ENCODE measurements at regions not wholly inside any gene's neighbourhood (a gene's known extent, or its start where the extent isn't known, plus 50 kb on each side); places are given as distances from the start of the nearest gene placed in this dataset.
A peak's percentile ranks its signal among the peaks of the same experiment; 100 is the strongest.

DNA sequence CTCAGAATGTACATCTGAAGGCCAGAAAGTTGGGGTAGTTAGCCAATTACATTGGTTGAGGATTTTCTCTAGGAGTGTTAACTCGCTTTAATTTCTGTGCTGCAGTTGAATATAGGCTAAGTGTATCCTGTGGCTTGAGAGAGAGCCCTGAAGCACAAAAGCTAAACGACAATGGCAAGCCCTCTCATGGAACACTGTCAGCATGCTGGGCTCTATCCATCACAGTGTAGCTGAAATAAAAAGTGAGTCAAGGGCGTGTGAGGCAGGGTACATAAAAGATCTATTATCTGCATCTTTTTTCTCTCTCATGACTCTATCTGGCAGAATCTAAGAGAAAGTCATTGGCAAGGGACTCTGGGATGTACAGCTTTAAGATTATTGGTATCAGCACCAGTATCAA is 254.2 kb upstream of the GRIA1 start (continued):
- TF ChIP-seq, protein P1, sequence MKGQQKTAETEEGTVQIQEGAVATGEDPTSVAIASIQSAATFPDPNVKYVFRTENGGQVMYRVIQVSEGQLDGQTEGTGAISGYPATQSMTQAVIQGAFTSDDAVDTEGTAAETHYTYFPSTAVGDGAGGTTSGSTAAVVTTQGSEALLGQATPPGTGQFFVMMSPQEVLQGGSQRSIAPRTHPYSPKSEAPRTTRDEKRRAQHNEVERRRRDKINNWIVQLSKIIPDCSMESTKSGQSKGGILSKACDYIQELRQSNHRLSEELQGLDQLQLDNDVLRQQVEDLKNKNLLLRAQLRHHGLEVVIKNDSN (IDR thresholded peaks at IDR 0.05; ENCODE audit: borderline replicate concordance, extremely low read length, insufficient read depth, low read depth, low read length): no peak
- TF ChIP-seq FOXK2 (IDR thresholded peaks at IDR 0.05): no peak

DNA sequence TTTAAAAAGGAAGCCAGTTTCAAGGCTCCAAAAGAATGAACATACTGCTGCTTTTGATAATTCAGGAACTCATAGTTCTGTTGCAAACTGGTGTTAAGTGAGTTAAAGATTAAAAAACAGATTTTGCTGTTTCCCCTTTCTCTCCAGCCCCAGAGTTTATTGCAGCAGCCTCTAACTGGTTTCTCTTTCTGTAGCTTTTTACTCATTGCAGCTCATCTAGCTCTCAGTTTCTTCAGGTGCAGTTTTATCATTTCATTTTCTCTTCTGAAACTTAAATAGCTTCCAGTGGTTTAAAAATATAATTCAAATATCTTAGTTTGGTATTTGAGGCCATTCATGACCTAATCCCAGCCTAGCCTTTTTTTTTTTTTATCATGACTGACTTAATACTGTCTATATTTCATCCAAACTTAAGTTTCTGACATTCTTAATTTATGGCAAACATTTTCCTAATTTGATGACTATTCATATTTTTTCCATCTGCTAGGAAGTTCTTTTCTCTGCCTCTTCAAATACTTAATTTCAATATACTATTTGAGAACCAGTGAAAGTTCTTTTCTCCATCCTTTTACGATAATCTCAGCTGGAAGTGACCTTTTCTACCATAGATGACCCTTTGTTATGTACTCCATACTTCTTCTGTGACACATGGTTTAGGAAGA is 252.7 kb upstream of the GRIA1 start:
- Histone ChIP-seq H3K4me1 (ENCODE audit: control insufficient read depth, insufficient read depth, low read length) (no peaks in the 10 kb centered on the region), H3K36me3 (ENCODE audit: control insufficient read depth in 2 of 2, insufficient read depth in 2 of 2, low read length in 1 of 2) (no peaks in the 10 kb centered on the region), H3K79me2 (ENCODE audit: control insufficient read depth, insufficient read depth, low read length) (no peaks in the 10 kb centered on the region), H3K27ac (ENCODE audit: control insufficient read depth, insufficient read depth) (no peak overlapping the region), H3K9me3 (replicated peaks; ENCODE audit: control insufficient read depth, insufficient read depth, low read length) (no peaks in the 10 kb centered on the region), H3K4me2 (ENCODE audit: control insufficient read depth, insufficient read depth) (no peak overlapping the region), H4K20me1 (ENCODE audit: control insufficient read depth, insufficient read depth) (no peaks in the 10 kb centered on the region), H3K4me3 (no peak overlapping the region), H2AFZ (ENCODE audit: control insufficient read depth, low read depth, low read length) (no peak overlapping the region), H3K27me3 (replicated peaks in 1 of 2; ENCODE audit: control insufficient read depth in 2 of 2, insufficient read depth in 2 of 2, low read length in 1 of 2) (no peaks in the 10 kb centered on the region), H3K9ac (ENCODE audit: control insufficient read depth, insufficient read depth, low read length) (no peak overlapping the region)
- ATAC-seq: peak; percentile 61
- ChIA-PET RAD21 (ENCODE audit: unreplicated experiment) (interaction anchor here (0.9 kb wide), 1 partner anchor 13 kb away, joined by 3 read pairs; no protein-coding TSS in a partner anchor), CTCF (interaction anchor here (0.6 to 0.7 kb wide), 2 partner anchors 14 to 20 kb away, joined by 3 read pairs; no protein-coding TSS in a partner anchor), SMC1A (ENCODE audit: uncharacterized antibody, unreplicated experiment) (interaction anchor here (0.6 to 1.4 kb wide), 5 partner anchors 14 to 754 kb away, joined by 3 to 5 read pairs (median 4); no protein-coding TSS in a partner anchor), POLR2A (interaction anchor here (0.6 kb wide), 1 partner anchor 67 kb away, joined by 3 read pairs; no protein-coding TSS in a partner anchor)
- WGBS (ENCODE audit: insufficient coverage, insufficient replicate concordance, low lambda C conversion rate, missing lambda C conversion rate): 13% methylated on average over 1 of the region's 1 CpG
- FAIRE-seq: no peak
- no TSS peak for BruUV-seq (replicated peaks)
- intact Hi-C loops (cut with micrococcal nuclease; ENCODE audit: unreplicated experiment): no loop called here
- no peak for DNase-seq (ENCODE audit: low read depth, low spot score)
- in situ Hi-C loops (cut with MboI): no loop called here
- TF ChIP-seq HDGF (IDR thresholded peaks at IDR 0.05) (no peak), ZNF384 (IDR thresholded peaks at IDR 0.05; ENCODE audit: borderline replicate concordance, low read depth, low read length) (no peak), RCOR1 (conservative IDR thresholded peaks at IDR 0.05; ENCODE audit: low read depth, low read length) (no peak), SPI1 (IDR thresholded peaks at IDR 0.05; ENCODE audit: borderline replicate concordance, insufficient read depth, low read depth, low read length) (no peak)
